Endothelial cell of hepatic sinusoid (primary cell): ENCODE measurements at regions not wholly inside any gene's neighbourhood (a gene's known extent, or its start where the extent isn't known, plus 50 kb on each side); places are given as distances from the start of the nearest gene placed in this dataset.

Experiments
- in situ Hi-C: cut with HindIII; loops from 2 replicates; pipeline ENCODE4 v1.10.0; 2017; ENCODE audit warnings: low sequenced_read_pairs

DNA sequence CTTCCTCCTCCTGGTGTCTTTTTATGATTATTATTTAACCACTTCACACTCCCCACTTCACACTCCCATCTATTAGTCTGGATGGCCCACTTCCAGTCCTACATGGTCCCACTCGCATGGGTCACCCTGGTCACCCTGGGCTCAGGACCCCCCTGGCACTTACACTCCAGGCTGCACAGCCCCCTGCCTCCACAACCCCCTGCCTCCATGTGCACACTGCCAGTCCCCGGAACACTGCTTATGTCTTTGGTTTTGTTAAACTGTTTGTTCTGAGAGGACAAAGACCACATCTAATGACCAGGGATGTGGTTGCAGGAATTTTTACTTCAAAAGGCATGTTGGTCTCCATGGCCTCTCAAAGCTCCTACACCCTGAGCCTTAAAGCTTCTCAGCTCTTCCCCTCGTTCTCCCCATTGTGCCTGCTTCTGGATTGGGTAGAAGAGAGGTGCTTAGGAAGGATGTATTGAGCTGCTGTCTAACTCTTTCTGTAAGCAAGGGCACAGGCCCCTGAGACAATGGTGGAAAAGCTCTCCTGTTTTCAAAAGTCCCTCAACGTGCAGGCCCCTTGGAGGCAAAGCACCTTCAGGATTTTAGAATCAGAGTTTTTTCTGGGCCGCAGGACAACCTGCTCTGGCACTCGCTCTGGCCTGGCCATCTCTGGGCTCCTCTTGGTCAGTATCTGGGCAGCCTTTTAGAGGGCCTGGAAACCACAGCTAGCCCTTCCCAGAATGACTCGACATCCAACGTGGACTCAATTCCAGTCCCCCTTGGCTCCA is 150.0 kb upstream of the HAAO start:
- in situ Hi-C loops: loop anchor here (5.0 kb wide), 2 partner anchors 110 to 540 kb away; no protein-coding TSS in a partner anchor

DNA sequence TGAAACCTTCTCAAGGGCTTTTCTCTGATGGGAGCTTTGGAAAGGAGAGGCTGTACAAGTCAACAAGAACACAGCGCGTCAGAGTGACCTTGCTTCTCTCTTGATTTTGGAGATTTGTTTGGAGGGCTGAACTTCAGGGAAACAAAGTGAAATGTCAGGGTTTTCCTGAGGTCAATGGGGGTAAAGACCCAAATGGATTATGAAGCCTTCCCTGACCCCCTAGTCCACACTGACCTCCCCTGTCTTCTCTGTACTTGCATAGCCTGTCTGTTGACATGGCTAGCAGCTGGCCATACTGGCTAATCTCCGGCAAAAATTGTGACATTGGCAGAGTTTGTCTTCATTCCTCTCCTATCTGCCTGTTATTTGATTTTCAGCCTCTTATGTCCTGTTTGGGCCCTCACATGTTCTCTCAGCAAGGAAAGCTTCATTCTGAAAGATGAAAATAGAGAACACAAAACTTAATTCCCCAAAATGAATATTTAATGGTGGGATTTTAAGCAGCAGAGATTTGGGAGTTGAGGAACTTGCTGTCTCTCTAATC is 149.3 kb upstream of the HAAO start:
- in situ Hi-C loops: loop anchor here (5.0 kb wide), 2 partner anchors 109 to 541 kb away; no protein-coding TSS in a partner anchor

DNA sequence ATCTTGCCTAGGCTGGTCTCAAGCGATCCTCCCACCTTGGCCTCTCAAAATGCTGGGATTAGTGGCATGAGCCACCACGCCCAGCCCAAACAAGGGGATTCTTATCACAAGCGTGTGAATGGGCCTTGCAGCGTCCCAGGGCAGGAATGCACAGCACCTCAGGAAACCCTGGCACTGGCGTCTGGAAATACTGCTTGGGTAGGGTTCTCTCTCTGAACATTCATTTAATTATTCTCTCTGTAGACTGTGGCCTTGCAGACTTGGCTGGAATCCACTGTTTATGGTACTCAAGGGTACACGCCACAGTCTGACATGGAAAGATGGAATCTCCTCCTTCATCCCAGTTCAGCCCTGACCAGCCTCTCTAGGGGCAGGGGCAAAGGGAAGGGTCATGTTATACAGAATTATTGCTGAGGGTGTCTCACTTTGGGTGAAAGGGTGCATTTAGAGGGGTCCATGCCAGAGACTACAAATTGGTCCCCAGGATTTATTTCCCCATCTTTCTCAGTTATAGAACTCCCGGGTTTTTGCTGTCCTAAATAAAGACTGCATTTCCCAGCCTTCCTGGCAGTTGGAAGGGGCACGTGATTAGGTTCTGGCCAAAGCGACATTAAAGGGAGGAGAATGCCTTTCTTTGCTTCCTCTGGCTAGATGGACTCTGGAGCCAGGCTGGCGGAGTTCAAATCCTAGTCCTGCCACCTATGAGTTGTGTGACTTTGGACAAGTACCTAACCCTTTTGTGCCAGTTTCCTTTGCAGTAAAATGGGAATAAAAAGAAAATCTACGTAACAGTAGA is 147.2 kb upstream of the HAAO start:
- in situ Hi-C loops: loop anchor here (5.0 kb wide), 2 partner anchors 107 to 543 kb away; no protein-coding TSS in a partner anchor

DNA sequence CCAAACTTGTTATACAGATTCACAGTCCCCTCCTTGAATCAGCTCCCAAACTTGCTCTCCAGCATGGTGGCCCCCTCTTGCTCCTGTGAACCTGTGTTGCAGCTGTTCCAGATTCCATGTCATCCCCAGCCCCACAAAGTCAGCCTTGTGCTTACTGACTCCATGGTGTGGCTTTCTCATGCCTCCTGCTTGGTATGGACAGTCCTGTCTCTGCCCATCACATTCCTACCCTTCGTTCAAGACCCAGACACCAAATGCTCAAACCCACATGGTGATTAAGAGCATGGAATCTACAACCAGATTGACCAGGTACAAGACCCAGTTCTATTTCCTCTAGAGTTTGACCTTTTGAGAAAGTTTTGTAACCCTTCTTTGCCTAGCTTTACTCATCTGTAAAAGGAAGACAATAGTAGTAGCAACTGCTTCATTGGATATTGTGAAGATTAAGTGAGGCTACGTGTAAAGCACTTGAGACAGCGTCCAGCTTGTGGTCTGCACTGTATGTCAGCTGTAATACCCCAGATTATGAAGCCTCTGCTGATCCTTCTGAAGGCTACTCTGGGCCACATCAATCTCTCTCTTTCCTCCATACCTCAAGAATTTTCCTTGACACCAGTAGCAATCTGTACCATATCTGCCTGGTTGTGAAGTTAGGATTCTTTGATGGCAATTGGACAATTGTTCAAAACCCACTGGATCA is 146.4 kb upstream of the HAAO start:
- in situ Hi-C loops: no loop called here

DNA sequence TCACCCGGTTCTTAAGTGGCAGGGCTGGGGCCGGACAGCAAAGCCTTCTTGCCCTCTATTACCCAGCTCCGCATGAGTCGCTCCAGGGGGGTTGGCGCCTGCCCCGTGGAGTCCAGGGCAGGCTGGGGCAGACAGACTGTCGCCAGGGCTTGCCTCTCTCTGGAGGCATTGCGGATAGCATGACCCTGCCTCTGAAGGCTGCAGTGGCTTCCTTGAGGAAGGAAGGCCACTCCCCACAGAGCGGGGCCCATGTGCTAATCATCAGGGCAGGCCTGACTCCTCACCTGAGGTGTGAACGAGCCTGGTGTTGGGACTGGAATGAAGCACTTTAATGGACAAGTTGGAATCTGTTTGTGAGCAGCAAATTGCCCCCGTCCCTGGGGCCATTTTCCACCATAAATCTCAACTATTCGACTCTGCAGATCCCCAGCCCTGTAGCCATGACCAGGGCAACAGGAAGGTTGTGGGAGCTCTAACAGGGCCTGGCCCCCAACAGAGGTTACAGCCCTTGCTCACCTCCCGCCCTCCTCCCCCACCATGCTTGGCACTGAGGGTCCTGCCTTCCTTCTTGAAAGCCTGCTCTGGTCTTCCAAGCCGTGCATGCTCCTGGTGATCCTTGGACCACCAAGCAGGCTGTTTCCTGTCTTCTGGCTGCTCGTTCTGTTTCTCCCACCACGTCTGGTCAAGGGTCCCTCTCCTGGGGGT is 144.9 kb upstream of the HAAO start:
- in situ Hi-C loops: no loop called here

DNA sequence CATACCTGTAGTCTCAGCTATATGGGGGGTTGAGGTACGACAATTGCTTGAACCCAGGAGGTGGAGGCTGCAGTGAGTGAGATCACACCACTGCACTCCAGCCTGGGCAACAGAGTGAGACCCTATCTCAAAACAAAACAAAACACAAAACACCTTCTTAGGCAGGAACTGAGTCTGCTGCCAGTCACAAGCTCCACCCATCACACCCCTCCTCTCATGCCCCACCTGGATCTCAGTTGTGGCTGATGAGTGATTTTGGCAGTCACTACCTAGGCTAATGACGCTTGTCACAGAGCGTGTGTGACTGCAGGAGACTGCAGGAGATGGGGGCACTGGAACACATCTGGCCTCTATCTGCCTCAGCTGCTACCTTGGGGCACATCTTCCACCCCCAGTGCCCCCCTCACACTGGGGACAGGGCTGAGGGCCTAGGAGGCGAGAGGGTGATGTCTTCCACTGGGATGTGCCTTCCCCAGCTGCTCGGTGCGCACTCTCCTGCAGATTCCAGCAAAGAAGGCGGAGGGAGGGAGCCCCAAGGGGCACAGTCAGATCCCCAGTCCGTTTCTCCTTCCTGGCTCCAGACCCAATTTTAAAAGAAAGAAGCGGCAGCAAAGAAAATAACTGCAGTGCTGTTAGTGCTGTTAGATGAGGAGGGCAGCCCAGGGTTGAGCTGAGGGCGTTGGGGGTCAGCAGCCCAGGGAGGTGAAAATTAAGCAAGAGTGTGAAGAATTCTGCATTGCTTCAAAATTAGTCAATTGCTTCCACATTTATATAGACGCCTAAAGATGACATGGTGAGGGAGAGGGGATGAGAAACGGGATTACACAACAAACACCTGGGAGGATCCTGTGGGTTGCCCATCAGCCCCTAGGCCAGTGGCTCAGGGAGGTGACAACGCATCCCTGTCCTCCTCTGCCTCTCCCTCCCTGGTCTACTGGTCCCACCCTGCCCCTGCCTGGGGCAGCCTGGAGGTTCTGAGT is 143.6 kb upstream of the HAAO start:
- in situ Hi-C loops: no loop called here

DNA sequence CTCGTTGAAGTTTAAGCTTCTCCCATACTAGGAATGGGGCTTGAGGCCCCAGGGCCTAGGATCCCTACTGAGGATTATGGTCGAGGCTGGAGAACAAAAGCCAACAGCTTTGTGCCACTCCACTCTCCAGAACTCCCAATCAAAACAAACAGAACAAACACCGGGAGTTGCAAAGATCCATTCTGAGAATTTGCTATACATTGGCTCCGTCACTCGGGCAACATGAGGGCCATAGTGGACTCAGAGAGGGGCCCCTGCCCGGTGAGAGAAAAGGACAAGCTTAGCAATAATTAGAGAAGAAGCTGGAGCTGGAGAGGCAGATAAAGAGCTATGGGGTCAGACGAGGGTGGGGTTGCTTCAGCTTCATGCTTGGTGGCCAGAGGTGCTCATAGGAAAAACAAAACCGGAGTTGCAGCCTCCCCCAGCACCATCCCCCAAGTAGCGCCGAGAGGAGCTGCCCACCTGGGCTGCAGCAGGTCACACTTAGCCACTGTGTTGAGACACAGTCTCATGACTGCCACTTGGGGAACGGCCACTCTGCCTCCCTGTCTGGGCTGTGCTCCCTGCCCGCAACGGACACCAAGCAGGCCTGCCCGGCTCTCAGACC is 142.3 kb upstream of the HAAO start:
- in situ Hi-C loops: no loop called here

DNA sequence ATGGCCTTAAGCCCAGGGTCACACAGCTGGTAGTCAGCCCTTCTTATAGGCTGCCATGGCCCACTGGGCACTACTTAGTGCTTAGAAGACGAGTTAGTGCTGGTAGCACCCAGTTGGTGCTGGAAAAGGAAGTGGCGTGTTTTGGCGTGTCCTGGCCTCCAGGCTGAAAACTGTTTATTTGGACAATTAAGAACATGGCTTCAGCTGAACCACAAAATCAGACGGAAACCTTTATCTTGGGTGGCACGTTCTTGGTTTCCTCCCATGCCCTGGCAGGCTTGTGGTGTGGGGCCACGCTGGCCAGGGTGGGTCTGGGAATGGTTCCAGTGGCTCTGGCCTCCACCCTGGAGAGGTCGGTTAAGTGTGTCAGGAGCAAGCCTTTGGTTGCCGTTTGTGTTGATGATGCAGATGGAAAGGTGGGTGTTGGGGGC is 141.5 kb upstream of the HAAO start:
- in situ Hi-C loops: no loop called here

DNA sequence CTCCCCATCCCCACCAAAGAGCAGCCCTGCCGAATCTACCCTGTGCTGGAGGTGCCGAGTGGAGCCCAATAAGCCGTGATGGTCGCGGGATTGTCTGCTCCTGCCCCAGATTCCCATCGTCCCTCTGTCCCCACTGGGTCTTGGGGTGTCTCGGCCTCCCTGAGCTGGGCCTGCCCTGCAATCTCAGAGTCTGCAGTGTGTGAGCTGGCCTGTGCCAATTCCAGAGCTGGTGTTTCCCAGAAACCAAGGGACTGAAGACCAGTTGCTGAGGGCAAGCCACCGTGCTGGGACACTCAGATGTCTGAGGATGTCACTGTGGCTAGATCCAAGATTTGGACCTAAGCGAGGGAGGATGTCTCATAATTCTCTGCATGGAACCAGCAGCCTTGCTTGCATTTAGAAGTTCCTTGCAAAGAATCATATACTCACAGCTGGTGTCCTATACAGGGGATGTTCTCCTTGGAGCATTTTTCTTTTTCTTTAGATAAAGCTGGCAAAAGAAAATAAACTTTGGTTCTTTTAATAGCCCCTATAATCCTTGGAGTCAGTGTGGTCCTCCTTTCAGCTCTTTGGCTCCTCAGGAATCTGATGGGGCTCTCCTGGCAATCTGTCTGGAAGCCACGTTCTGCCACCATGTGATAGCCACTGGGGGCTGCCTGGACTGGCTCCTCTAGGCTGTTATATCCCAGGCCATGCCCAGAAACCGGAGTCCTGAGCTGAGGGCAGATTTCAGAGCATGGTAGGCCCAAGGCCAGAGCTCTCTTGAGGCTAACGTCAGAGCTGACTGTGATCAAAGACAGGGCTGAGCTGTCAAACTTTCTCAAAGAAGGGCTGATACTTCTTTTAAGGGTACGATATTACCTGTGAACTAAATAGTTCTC is 140.1 kb upstream of the HAAO start:
- in situ Hi-C loops: no loop called here

DNA sequence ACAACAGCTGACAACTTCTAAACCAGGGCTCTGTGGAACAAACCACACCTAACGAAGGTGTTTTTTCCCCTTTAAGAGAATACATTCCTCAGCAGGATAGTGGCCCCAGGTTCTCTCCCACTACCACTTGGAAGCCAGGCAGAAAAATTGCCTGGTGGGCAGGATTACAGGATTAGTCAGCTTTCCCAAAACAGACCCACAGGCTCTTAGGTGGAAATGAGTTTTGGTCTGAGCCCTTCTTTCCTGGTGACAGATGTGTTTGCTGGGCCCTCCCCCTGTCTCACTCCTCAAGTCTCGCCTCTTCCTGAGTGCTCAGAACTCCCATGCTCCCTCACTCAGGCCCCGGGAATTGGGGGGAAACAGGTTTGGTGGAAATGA is 139.4 kb upstream of the HAAO start:
- in situ Hi-C loops: no loop called here

DNA sequence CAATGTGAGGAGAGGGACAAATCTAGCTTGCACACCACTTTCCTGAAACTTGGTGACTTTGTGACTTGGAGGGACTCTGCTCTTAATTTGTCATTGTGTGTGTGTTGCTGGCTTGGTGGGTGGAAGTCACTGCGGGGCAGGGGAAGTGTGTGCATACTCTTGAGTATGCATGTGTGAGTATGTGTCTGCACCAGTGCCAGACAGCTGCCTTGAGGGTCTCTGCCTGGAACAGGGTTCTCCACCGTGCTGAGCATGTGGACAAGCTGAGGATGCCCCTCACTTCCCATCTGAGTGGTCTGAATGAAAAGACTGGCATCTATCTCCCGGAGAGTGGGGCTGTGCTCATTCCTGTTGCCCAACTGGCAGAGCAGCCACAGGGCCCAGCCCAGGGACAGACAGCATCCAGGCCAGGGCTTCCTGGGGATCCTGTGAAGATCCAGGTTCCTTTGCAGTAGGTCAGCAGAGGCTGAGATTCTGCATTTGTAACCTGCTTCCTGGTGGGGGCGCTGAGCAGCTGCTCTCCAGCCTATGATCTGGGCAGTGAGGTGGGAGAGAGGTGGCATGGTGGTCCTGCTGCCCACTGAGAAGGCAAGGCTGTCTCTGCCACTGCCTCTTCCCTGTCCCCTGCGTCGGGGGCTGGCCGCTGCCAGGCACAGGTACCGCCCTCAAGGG is 138.9 kb upstream of the HAAO start:
- in situ Hi-C loops: no loop called here

DNA sequence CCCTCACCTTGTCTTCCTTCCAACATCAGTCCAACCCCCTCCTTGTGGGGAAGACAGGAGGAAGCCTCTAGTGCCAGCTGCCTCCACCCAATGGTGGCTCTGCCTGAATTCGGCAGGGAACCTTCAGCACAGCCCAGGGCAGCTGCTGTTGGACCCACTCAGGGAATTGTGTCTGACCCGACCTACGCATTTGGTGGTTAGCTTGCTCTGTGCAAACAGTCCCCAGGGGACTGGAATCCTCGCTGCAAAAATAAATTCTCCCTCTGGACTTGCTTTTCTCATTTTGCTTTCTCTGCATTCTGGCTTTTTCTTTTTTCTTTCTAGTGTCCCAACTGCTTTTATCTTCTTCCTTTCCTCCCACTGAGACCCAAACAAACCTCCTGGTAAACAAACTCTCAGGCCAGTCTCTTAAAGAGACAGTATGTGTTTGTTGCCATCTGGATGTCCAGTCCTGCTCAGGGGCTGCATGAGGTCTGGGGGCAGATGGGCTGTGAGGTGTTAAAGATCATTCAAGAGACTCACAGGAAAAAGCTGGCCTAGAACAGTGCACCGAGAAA is 137.7 kb upstream of the HAAO start:
- in situ Hi-C loops: no loop called here

DNA sequence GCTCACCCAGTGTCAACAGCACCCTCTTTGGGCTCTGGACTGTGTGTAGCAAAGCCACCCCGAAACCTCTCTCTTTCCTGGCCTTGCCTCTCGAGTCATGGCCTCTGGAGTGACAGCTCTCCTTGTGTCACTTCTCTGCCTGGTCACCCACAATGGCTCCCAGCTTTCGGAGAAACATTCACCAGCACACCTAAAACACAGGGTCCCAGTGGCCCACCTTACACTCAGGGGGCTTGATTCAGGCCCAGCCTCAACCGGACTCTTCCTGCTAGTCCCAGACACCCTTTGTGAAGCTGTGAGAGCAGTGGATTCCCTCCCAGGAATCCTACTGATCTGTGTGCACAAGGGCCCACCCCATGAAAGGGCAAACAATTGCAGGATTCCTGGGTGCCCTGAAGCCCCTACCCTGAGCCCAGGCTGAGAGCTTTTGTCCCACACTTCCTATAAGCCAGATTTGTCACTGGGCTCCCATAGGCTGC is 137.2 kb upstream of the HAAO start:
- in situ Hi-C loops: no loop called here

DNA sequence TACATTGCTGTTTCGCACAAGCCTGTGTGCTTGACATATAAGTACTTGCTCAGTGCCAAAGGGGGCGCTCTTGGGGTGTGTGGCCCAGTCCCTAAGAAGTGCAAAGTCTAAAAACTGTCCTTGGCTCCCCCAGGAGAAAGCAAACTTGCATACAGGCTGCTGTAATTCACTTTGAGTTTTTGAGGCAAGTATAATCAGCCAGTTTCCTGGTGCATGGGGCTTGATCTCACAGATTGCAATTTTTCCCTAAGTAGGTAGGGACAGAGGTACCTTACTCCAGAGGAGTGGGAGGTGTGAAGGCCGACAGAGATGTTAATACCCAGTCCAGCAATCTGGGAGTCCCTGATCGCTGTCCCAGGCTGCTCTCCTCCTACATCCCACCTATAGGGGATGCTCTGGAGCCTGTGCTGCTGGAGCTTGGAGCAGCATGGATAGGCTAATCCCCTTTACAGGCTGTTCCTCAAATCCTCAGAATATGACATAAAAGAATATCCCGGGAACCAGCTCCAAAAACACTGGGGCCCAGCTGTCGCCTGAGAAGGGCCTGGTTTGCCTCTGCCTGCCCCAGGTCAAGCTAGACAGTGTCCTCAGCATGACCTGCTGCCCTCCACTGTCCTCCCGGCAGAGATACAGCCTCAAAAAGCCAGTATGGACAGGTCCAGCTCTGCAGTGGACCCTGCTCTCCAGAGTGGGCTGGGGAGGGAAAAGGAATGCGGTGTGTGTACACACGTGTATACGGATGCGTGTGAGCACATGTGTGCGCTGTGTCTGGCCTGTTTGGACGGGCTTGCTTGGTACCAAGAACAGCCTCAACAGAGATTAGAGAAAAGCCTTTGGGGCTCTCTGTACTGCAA is 136.5 kb upstream of the HAAO start:
- in situ Hi-C loops: no loop called here

DNA sequence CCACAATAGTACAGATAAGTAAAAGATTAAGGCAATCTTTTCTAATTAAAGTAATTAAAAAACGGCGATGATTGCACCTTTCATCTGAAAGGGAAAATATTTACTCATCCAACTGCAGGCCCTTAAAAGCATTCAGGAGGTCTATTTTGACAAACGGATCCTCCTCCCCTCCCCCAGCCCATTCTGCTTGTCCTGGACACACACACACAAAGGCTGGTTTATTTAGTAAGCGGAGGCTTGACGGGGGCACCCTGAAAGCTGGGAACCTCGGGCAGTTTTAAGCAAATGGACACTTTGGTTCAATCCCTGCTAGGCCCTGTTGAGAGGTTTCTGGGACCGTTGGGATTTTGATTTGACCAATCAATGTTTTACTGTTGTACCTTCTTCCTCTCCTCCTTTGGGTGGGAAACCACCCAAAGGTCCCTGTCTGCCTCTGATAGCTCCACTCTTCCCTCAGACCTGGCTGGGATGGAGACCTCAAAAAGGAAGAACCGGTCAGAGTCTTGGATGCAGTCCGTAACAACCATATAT is 135.8 kb upstream of the HAAO start:
- in situ Hi-C loops: no loop called here
